ENCODE measurements at regions not wholly inside any gene's neighbourhood (a gene's known extent, or its start where the extent isn't known, plus 50 kb on each side); places are given as distances from the start of the nearest gene placed in this dataset.

- Histone ChIP-seq H3K27ac (ENCODE audit: low read depth, low read length) (no peak overlapping the region), H3K36me3 (ENCODE audit: insufficient read depth, low read length) (no peaks in the 10 kb centered on the region), H3K4me1 (ENCODE audit: control insufficient read depth, insufficient read depth, low read length, unreplicated experiment) (no peaks in the 10 kb centered on the region), H3K79me2 (ENCODE audit: control insufficient read depth, insufficient read depth, low read length, unreplicated experiment) (no peaks in the 10 kb centered on the region), H3K27me3 (ENCODE audit: insufficient read depth, low read length) (peaks cover 94% of the 10 kb centered on the region), H3K4me3 (ENCODE audit: low read depth, low read length) (no peak overlapping the region), H2AFZ (ENCODE audit: low read length, unreplicated experiment) (no peak overlapping the region)
Observed at GRCh38 chr2:121031568-121032340, 253.2 kb downstream of the TFCP2L1 start.

DNA sequence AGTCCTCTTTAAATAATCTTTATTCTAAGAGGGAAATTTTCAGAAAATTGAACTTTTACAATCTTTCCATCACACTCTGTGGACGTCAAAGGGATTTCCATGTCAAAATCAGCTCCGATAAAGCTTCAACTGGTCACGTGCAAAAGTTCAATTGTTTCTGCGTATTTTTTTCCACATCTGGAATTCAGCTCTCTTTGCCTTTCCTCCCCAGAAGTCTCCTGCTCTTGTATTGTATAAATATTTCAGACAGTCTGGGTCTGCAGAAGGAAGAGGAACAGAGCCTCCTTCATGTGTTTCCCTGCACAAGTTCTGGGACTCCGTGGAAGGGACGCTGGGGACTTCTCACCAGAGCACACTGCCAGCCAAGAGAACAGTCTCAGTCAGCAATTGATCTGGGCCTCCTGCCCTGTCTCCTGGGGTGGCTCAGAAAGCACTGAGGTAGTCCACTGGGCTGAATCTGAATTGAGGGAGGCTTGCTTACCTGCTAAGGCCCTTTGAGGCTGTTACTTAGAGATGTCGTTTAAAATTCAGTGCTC is 251.5 kb downstream of the TFCP2L1 start:
- H3K4me3 ChIP-seq (ENCODE audit: low read depth, low read length) = no peak overlapping the region
- H3K36me3 ChIP-seq (ENCODE audit: insufficient read depth, low read length) = no peaks in the 10 kb centered on the region
- no peak overlapping the region for H2AFZ ChIP-seq (ENCODE audit: low read length, unreplicated experiment)
- H3K27me3 ChIP-seq (ENCODE audit: insufficient read depth, low read length) = peaks cover 92% of the 10 kb centered on the region
- no peaks in the 10 kb centered on the region for H3K4me1 ChIP-seq (ENCODE audit: control insufficient read depth, insufficient read depth, low read length, unreplicated experiment)
- H3K27ac ChIP-seq (ENCODE audit: low read depth, low read length) = no peak overlapping the region
- no peaks in the 10 kb centered on the region for H3K79me2 ChIP-seq (ENCODE audit: control insufficient read depth, insufficient read depth, low read length, unreplicated experiment)

- H3K27ac ChIP-seq (ENCODE audit: low read depth, low read length) = no peak overlapping the region
- no peak overlapping the region for H3K4me3 ChIP-seq (ENCODE audit: low read depth, low read length)
- peaks cover 93% of the 10 kb centered on the region for H3K27me3 ChIP-seq (ENCODE audit: insufficient read depth, low read length)
- H2AFZ ChIP-seq (ENCODE audit: low read length, unreplicated experiment) = no peak overlapping the region
- H3K36me3 ChIP-seq (ENCODE audit: insufficient read depth, low read length) = no peaks in the 10 kb centered on the region
- H3K4me1 ChIP-seq (ENCODE audit: control insufficient read depth, insufficient read depth, low read length, unreplicated experiment) = no peaks in the 10 kb centered on the region
- no peaks in the 10 kb centered on the region for H3K79me2 ChIP-seq (ENCODE audit: control insufficient read depth, insufficient read depth, low read length, unreplicated experiment)
Observed at GRCh38 chr2:121034551-121034950, 250.5 kb downstream of the TFCP2L1 start.

GRCh38 chr2:121036226-121036692 is 248.7 kb downstream of the TFCP2L1 start:
- no peak overlapping the region for H2AFZ ChIP-seq (ENCODE audit: low read length, unreplicated experiment)
- H3K4me3 ChIP-seq (ENCODE audit: low read depth, low read length) = no peak overlapping the region
- no peaks in the 10 kb centered on the region for H3K4me1 ChIP-seq (ENCODE audit: control insufficient read depth, insufficient read depth, low read length, unreplicated experiment)
- H3K79me2 ChIP-seq (ENCODE audit: control insufficient read depth, insufficient read depth, low read length, unreplicated experiment) = no peaks in the 10 kb centered on the region
- peaks cover 85% of the 10 kb centered on the region for H3K27me3 ChIP-seq (ENCODE audit: insufficient read depth, low read length)
- H3K36me3 ChIP-seq (ENCODE audit: insufficient read depth, low read length) = no peaks in the 10 kb centered on the region
- no peak overlapping the region for H3K27ac ChIP-seq (ENCODE audit: low read depth, low read length)

- no peak overlapping the region for H3K27ac ChIP-seq (ENCODE audit: low read depth, low read length)
- H3K4me1 ChIP-seq (ENCODE audit: control insufficient read depth, insufficient read depth, low read length, unreplicated experiment) = no peaks in the 10 kb centered on the region
- peaks cover 83% of the 10 kb centered on the region for H3K27me3 ChIP-seq (ENCODE audit: insufficient read depth, low read length)
- no peak overlapping the region for H2AFZ ChIP-seq (ENCODE audit: low read length, unreplicated experiment)
- no peak overlapping the region for H3K4me3 ChIP-seq (ENCODE audit: low read depth, low read length)
- no peaks in the 10 kb centered on the region for H3K36me3 ChIP-seq (ENCODE audit: insufficient read depth, low read length)
- H3K79me2 ChIP-seq (ENCODE audit: control insufficient read depth, insufficient read depth, low read length, unreplicated experiment) = no peaks in the 10 kb centered on the region
Observed at GRCh38 chr2:121037480-121037879, 247.5 kb downstream of the TFCP2L1 start.

GRCh38 chr2:121038031-121038430 is 247.0 kb downstream of the TFCP2L1 start:
- Histone ChIP-seq H3K27ac (ENCODE audit: low read depth, low read length) (no peak overlapping the region), H3K27me3 (ENCODE audit: insufficient read depth, low read length) (peaks cover 83% of the 10 kb centered on the region), H3K36me3 (ENCODE audit: insufficient read depth, low read length) (no peaks in the 10 kb centered on the region), H3K79me2 (ENCODE audit: control insufficient read depth, insufficient read depth, low read length, unreplicated experiment) (no peaks in the 10 kb centered on the region), H3K4me1 (ENCODE audit: control insufficient read depth, insufficient read depth, low read length, unreplicated experiment) (no peaks in the 10 kb centered on the region), H3K4me3 (ENCODE audit: low read depth, low read length) (no peak overlapping the region), H2AFZ (ENCODE audit: low read length, unreplicated experiment) (no peak overlapping the region)

DNA sequence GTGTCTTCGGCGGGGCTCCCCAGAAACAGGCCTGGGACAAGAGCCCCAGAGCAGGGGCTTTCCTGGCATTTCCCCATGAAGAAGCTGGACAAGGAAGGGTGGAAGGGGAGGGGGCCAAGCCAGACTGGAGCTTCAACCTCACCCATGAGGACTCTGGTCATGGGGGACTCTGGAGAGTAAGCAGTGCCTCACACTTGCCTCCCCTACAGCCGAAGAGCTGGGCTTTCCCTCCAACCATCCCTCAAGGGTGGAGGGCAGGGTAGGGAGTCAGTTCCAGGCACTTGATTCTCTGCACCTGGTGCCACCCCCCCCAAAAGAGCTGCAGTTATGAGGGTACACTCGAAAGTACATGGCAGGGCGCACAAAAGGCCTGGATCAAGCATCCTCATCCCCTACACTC is 246.6 kb downstream of the TFCP2L1 start:
- no peak overlapping the region for H2AFZ ChIP-seq (ENCODE audit: low read length, unreplicated experiment)
- no peaks in the 10 kb centered on the region for H3K36me3 ChIP-seq (ENCODE audit: insufficient read depth, low read length)
- H3K79me2 ChIP-seq (ENCODE audit: control insufficient read depth, insufficient read depth, low read length, unreplicated experiment) = no peaks in the 10 kb centered on the region
- no peak overlapping the region for H3K4me3 ChIP-seq (ENCODE audit: low read depth, low read length)
- H3K4me1 ChIP-seq (ENCODE audit: control insufficient read depth, insufficient read depth, low read length, unreplicated experiment) = no peaks in the 10 kb centered on the region
- no peak overlapping the region for H3K27ac ChIP-seq (ENCODE audit: low read depth, low read length)
- peaks cover 83% of the 10 kb centered on the region for H3K27me3 ChIP-seq (ENCODE audit: insufficient read depth, low read length)

- H3K27me3 ChIP-seq (ENCODE audit: insufficient read depth, low read length) = peaks cover 82% of the 10 kb centered on the region
- no peaks in the 10 kb centered on the region for H3K4me1 ChIP-seq (ENCODE audit: control insufficient read depth, insufficient read depth, low read length, unreplicated experiment)
- no peaks in the 10 kb centered on the region for H3K36me3 ChIP-seq (ENCODE audit: insufficient read depth, low read length)
- no peak overlapping the region for H2AFZ ChIP-seq (ENCODE audit: low read length, unreplicated experiment)
- H3K27ac ChIP-seq (ENCODE audit: low read depth, low read length) = no peak overlapping the region
- H3K79me2 ChIP-seq (ENCODE audit: control insufficient read depth, insufficient read depth, low read length, unreplicated experiment) = no peaks in the 10 kb centered on the region
- no peak overlapping the region for H3K4me3 ChIP-seq (ENCODE audit: low read depth, low read length)
Observed at GRCh38 chr2:121038891-121039616, 245.9 kb downstream of the TFCP2L1 start.

- Histone ChIP-seq H2AFZ (ENCODE audit: low read length, unreplicated experiment) (no peak overlapping the region), H3K36me3 (ENCODE audit: insufficient read depth, low read length) (no peaks in the 10 kb centered on the region), H3K4me1 (ENCODE audit: control insufficient read depth, insufficient read depth, low read length, unreplicated experiment) (no peaks in the 10 kb centered on the region)
Observed at GRCh38 chr2:121039679-121040078, 245.3 kb downstream of the TFCP2L1 start.

GRCh38 chr2:121041516-121041915 is 243.5 kb downstream of the TFCP2L1 start:
- Histone ChIP-seq H3K79me2 (ENCODE audit: control insufficient read depth, insufficient read depth, low read length, unreplicated experiment) (no peaks in the 10 kb centered on the region), H3K36me3 (ENCODE audit: insufficient read depth, low read length) (no peaks in the 10 kb centered on the region), H2AFZ (ENCODE audit: low read length, unreplicated experiment) (no peak overlapping the region), H3K4me3 (ENCODE audit: low read depth, low read length) (no peak overlapping the region), H3K27ac (ENCODE audit: low read depth, low read length) (no peak overlapping the region), H3K27me3 (ENCODE audit: insufficient read depth, low read length) (peaks cover 59% of the 10 kb centered on the region), H3K4me1 (ENCODE audit: control insufficient read depth, insufficient read depth, low read length, unreplicated experiment) (no peaks in the 10 kb centered on the region)

More at GRCh38 chr2:121039679-121040078, 245.3 kb downstream of the TFCP2L1 start:
- Histone ChIP-seq H3K4me3 (ENCODE audit: low read depth, low read length) (no peak overlapping the region), H3K79me2 (ENCODE audit: control insufficient read depth, insufficient read depth, low read length, unreplicated experiment) (no peaks in the 10 kb centered on the region), H3K27ac (ENCODE audit: low read depth, low read length) (no peak overlapping the region), H3K27me3 (ENCODE audit: insufficient read depth, low read length) (peaks cover 76% of the 10 kb centered on the region)

Data from ACC112 (cell line).